NCI-H82 treated with DMSO at 0.1 percent for 48 hours (cell line): ENCODE measurements at regions not wholly inside any gene's neighbourhood (a gene's known extent, or its start where the extent isn't known, plus 50 kb on each side); places are given as distances from the start of the nearest gene placed in this dataset.
"Not testable (repeated sequence)": the region's sequence is repeated elsewhere in the genome, so short reads cannot be mapped to it uniquely, and the experiment has no call there.

ENCODE experiments used
- DNase-seq: peaks from one replicate; lab custom pipeline; 2025; ENCODE audit not compliant: unreplicated experiment; lab: John Stamatoyannopoulos, UW

GRCh38 chr1:219039017-219039681 lies 134.5 kb upstream of the LYPLAL1 start:
- no peak for DNase-seq

GRCh38 chr1:219039682-219040154 lies 134.0 kb upstream of the LYPLAL1 start:
- no peak for DNase-seq

- DNase-seq, result no peak
These were observed 133.4 kb upstream of the LYPLAL1 start for GRCh38 chr1:219040291-219040690.

- no peak for DNase-seq
These were observed 132.5 kb upstream of the LYPLAL1 start for GRCh38 chr1:219041141-219041540.

- no peak for DNase-seq
These were observed 131.9 kb upstream of the LYPLAL1 start for GRCh38 chr1:219041818-219042217.

GRCh38 chr1:219042769-219043168 lies 130.9 kb upstream of the LYPLAL1 start:
- no peak for DNase-seq

GRCh38 chr1:219045246-219045645 lies 128.4 kb upstream of the LYPLAL1 start:
- DNase-seq, result no peak

- DNase-seq, result no peak
These were observed 124.2 kb upstream of the LYPLAL1 start for GRCh38 chr1:219049501-219049900.

GRCh38 chr1:219050086-219050821 lies 123.4 kb upstream of the LYPLAL1 start:
- DNase-seq, result no peak

GRCh38 chr1:219050822-219051125 lies 122.9 kb upstream of the LYPLAL1 start:
- DNase-seq, result no peak

GRCh38 chr1:219051547-219051946 lies 122.1 kb upstream of the LYPLAL1 start:
- no peak for DNase-seq

GRCh38 chr1:219058891-219059820 lies 114.5 kb upstream of the LYPLAL1 start:
- no peak for DNase-seq

- no peak for DNase-seq
These were observed 112.9 kb upstream of the LYPLAL1 start for GRCh38 chr1:219060798-219061197.

- DNase-seq, result no peak
These were observed 111.5 kb upstream of the LYPLAL1 start for GRCh38 chr1:219062161-219062560.

GRCh38 chr1:219066098-219066497 lies 107.6 kb upstream of the LYPLAL1 start:
- DNase-seq, result no peak

- DNase-seq, result no peak
These were observed 106.9 kb upstream of the LYPLAL1 start for GRCh38 chr1:219066631-219067349.

GRCh38 chr1:219067350-219067712 lies 106.3 kb upstream of the LYPLAL1 start:
- DNase-seq, result no peak

GRCh38 chr1:219070395-219070794 lies 103.3 kb upstream of the LYPLAL1 start:
- DNase-seq, result not testable (repeated sequence)

GRCh38 chr1:219071209-219071608 lies 102.5 kb upstream of the LYPLAL1 start:
- DNase-seq, result no peak

GRCh38 chr1:219072329-219072728 lies 101.3 kb upstream of the LYPLAL1 start:
- no peak for DNase-seq

GRCh38 chr1:219074084-219074728 lies 99.5 kb upstream of the LYPLAL1 start:
- DNase-seq, result no peak
